ENCODE measurements at regions not wholly inside any gene's neighbourhood (a gene's known extent, or its start where the extent isn't known, plus 50 kb on each side); places are given as distances from the start of the nearest gene placed in this dataset.

GRCh38 chr6:137434640-137435039 lies 59.6 kb downstream of the OLIG3 start:
- in situ Hi-C loops (cut with MboI; ENCODE audit: low sequenced_read_pairs, unreplicated experiment) = no loop called here
- TF ChIP-seq, protein P1, sequence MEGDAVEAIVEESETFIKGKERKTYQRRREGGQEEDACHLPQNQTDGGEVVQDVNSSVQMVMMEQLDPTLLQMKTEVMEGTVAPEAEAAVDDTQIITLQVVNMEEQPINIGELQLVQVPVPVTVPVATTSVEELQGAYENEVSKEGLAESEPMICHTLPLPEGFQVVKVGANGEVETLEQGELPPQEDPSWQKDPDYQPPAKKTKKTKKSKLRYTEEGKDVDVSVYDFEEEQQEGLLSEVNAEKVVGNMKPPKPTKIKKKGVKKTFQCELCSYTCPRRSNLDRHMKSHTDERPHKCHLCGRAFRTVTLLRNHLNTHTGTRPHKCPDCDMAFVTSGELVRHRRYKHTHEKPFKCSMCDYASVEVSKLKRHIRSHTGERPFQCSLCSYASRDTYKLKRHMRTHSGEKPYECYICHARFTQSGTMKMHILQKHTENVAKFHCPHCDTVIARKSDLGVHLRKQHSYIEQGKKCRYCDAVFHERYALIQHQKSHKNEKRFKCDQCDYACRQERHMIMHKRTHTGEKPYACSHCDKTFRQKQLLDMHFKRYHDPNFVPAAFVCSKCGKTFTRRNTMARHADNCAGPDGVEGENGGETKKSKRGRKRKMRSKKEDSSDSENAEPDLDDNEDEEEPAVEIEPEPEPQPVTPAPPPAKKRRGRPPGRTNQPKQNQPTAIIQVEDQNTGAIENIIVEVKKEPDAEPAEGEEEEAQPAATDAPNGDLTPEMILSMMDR (IDR thresholded peaks at IDR 0.05; ENCODE audit: borderline replicate concordance, control extremely low read depth, extremely low read depth, insufficient read depth, missing control alignments) = no peak
- no peak for DNase-seq (ENCODE audit: low spot score)

- no peak for DNase-seq (ENCODE audit: low spot score)
- in situ Hi-C loops (cut with MboI; ENCODE audit: low sequenced_read_pairs, unreplicated experiment) = no loop called here
- TF ChIP-seq, protein P1 (IDR thresholded peaks at IDR 0.05; ENCODE audit: borderline replicate concordance, control extremely low read depth, extremely low read depth, insufficient read depth, missing control alignments) = no peak
These were observed 62.1 kb downstream of the OLIG3 start for GRCh38 chr6:137432054-137432611.

DNA sequence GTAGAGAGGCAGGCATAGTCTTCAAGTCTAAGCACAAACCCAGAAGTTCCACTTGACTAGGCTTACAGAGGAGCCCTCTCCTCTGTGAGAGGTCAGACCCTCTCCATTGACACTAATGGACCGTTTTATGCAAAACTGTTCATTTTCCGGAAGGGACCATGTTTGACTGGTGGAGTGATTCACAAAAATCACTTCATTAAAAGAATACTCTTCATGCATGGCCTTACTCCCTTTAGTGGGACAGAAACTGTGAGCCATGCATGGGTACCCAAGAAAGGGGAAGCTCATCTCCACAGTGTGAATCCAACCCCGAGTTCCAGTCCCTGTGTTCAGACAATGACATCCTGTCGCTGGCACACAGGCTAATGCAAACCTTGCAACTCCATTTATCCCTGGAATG lies 63.2 kb downstream of the OLIG3 start:
- no peak for DNase-seq (ENCODE audit: low spot score)
- TF ChIP-seq, protein P1 (IDR thresholded peaks at IDR 0.05; ENCODE audit: borderline replicate concordance, control extremely low read depth, extremely low read depth, insufficient read depth, missing control alignments) = no peak
- in situ Hi-C loops (cut with MboI; ENCODE audit: low sequenced_read_pairs, unreplicated experiment) = no loop called here

- in situ Hi-C loops (cut with MboI; ENCODE audit: low sequenced_read_pairs, unreplicated experiment) = no loop called here
- TF ChIP-seq, protein P1 (IDR thresholded peaks at IDR 0.05; ENCODE audit: borderline replicate concordance, control extremely low read depth, extremely low read depth, insufficient read depth, missing control alignments) = no peak
- no peak for DNase-seq (ENCODE audit: low spot score)
These were observed 66.4 kb downstream of the OLIG3 start for GRCh38 chr6:137427656-137428290.

DNA sequence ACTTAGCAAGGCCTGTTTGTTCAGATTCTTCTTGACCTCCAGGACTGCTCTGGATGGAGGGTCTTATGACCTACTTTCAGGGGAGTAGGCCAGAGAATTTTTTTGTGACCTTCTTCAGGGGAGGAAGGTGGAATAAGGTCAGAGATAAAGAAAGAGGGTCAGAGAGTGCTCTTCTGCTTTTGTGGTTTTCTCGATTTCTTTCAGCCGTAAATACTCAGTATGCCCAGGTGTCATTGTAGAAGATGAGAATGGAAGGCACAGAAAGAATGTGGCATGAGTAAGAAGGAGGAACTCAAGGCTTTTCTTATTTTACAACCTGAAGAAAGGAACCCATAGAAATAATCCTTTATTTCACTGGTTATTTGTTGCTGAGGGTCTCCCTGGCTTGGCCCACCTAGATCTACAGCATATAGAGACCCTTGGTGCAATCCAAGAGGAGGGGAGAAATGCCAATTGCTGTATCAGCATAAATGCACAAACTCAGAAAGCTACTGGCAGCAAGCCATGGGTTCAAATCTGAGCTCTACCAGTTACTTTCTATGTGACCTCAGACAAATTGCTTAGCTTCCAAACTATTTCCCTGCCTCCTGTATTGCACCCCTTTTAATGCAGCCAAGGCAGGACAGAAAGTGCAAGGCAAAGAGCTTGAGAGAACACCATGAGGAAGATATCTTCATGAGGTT lies 68.0 kb downstream of the OLIG3 start:
- in situ Hi-C loops (cut with MboI; ENCODE audit: low sequenced_read_pairs, unreplicated experiment) = no loop called here
- TF ChIP-seq, protein P1 (IDR thresholded peaks at IDR 0.05; ENCODE audit: borderline replicate concordance, control extremely low read depth, extremely low read depth, insufficient read depth, missing control alignments) = no peak
- DNase-seq (ENCODE audit: low spot score) = no peak

GRCh38 chr6:137424251-137424650 lies 69.9 kb downstream of the OLIG3 start:
- in situ Hi-C loops (cut with MboI; ENCODE audit: low sequenced_read_pairs, unreplicated experiment) = no loop called here
- DNase-seq (ENCODE audit: low spot score) = no peak
- TF ChIP-seq, protein P1 (IDR thresholded peaks at IDR 0.05; ENCODE audit: borderline replicate concordance, control extremely low read depth, extremely low read depth, insufficient read depth, missing control alignments) = no peak

All from GM13976 (cell line).